ENCODE measurements at regions not wholly inside any gene's neighbourhood (a gene's known extent, or its start where the extent isn't known, plus 50 kb on each side); places are given as distances from the start of the nearest gene placed in this dataset.

DNA sequence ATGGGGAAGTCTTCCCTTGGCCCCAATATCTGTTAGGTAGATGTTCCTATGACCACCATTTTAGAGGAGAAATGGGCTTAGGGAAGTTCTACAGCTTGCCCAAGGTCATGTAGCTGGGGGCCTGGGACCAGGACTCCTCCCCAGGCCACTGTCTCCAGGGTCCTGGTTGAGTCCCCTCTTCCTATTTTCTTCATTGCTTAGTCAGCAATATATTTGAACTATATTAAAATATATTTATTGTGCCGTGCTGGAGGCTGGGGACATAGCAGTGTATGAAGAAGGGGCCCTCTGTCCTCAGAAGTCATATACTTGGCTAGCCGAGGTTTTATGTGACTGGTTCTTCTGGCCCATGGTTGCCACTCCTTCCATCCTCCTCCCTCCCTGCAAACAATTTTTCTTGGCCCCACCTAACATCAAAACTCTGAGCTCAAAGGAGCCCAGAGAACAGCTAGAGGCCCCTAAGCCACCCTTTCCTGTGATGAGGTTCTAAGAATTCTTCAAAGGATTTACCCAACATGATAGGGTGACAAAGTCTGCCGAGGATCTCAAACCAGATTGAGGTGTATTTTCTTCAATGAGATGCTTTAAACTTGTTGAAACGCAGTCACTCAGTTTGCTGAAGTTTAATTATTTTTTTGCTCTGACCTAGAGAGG is 121.2 kb upstream of the RASGRP1 start:
- no peak overlapping the region for H3K4me3 ChIP-seq (ENCODE audit: low read depth, poor library complexity, severe bottlenecking)
- no peak for DNase-seq (ENCODE audit: low spot score in 2 of 2)
- TF ChIP-seq POLR2A (IDR thresholded peaks at IDR 0.05), result no peak
- TF ChIP-seq, protein P1, sequence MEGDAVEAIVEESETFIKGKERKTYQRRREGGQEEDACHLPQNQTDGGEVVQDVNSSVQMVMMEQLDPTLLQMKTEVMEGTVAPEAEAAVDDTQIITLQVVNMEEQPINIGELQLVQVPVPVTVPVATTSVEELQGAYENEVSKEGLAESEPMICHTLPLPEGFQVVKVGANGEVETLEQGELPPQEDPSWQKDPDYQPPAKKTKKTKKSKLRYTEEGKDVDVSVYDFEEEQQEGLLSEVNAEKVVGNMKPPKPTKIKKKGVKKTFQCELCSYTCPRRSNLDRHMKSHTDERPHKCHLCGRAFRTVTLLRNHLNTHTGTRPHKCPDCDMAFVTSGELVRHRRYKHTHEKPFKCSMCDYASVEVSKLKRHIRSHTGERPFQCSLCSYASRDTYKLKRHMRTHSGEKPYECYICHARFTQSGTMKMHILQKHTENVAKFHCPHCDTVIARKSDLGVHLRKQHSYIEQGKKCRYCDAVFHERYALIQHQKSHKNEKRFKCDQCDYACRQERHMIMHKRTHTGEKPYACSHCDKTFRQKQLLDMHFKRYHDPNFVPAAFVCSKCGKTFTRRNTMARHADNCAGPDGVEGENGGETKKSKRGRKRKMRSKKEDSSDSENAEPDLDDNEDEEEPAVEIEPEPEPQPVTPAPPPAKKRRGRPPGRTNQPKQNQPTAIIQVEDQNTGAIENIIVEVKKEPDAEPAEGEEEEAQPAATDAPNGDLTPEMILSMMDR (IDR thresholded peaks at IDR 0.05), result no peak
- WGBS, 2 donors, result 83 to 91% methylated on average over 4 of the region's 4 CpGs
- intact Hi-C loops (cut with DNase I; ENCODE audit: low total_unique reads), result no loop called here

DNA sequence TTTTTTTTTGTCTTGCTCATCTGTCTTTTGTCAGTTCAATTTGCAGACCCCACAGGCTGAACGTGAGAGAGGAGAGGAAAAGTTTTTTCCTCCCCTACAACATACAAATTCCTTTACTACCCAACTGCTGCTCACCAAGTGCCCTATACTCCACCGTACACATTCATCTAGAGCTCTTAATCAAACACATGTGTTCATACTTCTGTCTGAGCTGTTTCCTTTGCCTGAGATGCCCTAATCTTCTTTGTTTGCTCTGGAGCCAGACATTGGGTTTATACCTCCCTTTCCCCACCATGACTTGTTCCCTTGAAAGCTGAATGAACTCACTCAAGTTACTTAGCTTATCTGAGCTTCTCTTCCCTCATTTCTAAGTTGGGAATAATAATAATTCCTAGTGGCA is 122.7 kb upstream of the RASGRP1 start:
- TF ChIP-seq POLR2A (IDR thresholded peaks at IDR 0.05), result no peak
- TF ChIP-seq, protein P1 (IDR thresholded peaks at IDR 0.05), result no peak
- intact Hi-C loops (cut with DNase I; ENCODE audit: low total_unique reads), result no loop called here
- DNase-seq (ENCODE audit: low spot score in 2 of 2), result no peak
- WGBS, 2 donors, result 54 to 63% methylated on average over 2 of the region's 2 CpGs
- H3K4me3 ChIP-seq (ENCODE audit: low read depth, poor library complexity, severe bottlenecking), result no peak overlapping the region

DNA sequence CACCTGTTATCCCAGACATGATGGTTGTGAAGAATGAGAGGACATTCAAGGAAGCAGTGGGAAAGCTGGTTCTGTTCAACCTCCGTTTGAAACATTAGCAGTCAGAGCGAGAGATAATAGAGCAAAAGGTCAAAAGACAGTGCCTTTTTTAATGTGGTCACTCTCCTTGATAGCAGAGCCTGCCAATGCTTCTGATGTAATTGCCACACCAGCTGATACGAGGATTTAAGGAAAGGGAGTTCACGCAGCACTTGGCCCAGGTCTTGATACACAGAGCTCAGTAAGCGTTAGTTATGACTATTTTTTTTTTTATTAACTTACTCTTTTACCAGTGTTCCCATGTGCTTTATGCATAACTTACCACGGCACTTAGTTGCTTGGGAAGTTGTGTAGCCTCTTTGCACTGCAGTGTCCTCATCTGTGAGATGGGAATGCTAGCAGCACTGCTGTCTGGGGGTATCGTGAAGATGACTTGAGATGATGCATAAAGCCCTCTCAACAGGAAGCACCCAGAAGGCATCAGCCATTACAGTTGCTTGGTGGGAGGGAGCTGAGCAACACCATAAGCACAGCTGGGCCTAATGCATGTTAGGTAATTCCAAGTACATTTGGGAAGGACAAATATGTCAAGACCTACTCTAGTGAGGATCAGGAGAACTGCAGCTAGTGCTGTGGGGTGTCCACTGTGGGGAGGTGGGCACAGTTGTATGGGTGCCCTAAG is 123.3 kb upstream of the RASGRP1 start:
- no peak for DNase-seq (ENCODE audit: low spot score in 2 of 2)
- intact Hi-C loops (cut with DNase I; ENCODE audit: low total_unique reads), result no loop called here
- H3K4me3 ChIP-seq (ENCODE audit: low read depth, poor library complexity, severe bottlenecking), result no peak overlapping the region
- no peak for TF ChIP-seq POLR2A (IDR thresholded peaks at IDR 0.05)
- TF ChIP-seq, protein P1 (IDR thresholded peaks at IDR 0.05), result no peak
- 82 to 84% methylated on average over 7 of the region's 7 CpGs for WGBS, 2 donors

GRCh38 chr15:38688761-38689160 is 124.1 kb upstream of the RASGRP1 start:
- TF ChIP-seq, protein P1 (IDR thresholded peaks at IDR 0.05), result no peak
- TF ChIP-seq POLR2A (IDR thresholded peaks at IDR 0.05), result no peak
- H3K4me3 ChIP-seq (ENCODE audit: low read depth, poor library complexity, severe bottlenecking), result no peak overlapping the region
- intact Hi-C loops (cut with DNase I; ENCODE audit: low total_unique reads), result no loop called here
- 75 to 78% methylated on average over 1 of the region's 1 CpG for WGBS, 2 donors
- no peak for DNase-seq (ENCODE audit: low spot score in 2 of 2)

GRCh38 chr15:38689522-38689921 is 124.9 kb upstream of the RASGRP1 start:
- WGBS, 2 donors, result 80 to 90% methylated on average over 2 of the region's 2 CpGs
- TF ChIP-seq POLR2A (IDR thresholded peaks at IDR 0.05), result no peak
- TF ChIP-seq, protein P1 (IDR thresholded peaks at IDR 0.05), result no peak
- intact Hi-C loops (cut with DNase I; ENCODE audit: low total_unique reads), result no loop called here
- H3K4me3 ChIP-seq (ENCODE audit: low read depth, poor library complexity, severe bottlenecking), result no peak overlapping the region
- DNase-seq (ENCODE audit: low spot score in 2 of 2), result no peak

Measured in lower leg skin (tissue), 4 donors.